ENCODE measurements at regions not wholly inside any gene's neighbourhood (a gene's known extent, or its start where the extent isn't known, plus 50 kb on each side); places are given as distances from the start of the nearest gene placed in this dataset.

GRCh38 chr2:173649527-173650219 lies 295.0 kb downstream of the CDCA7 start:
- no peak for TF ChIP-seq EZH2 (IDR thresholded peaks at IDR 0.05)
- no peak for TF ChIP-seq POLR2AphosphoS5 (IDR thresholded peaks at IDR 0.05; ENCODE audit: borderline replicate concordance, low read depth, low read length)
- no peak for TF ChIP-seq FOXP2 (optimal IDR thresholded peaks at IDR 0.05; ENCODE audit: control extremely low read depth, extremely low read length, insufficient read depth)
